ENCODE measurements at regions not wholly inside any gene's neighbourhood (a gene's known extent, or its start where the extent isn't known, plus 50 kb on each side); places are given as distances from the start of the nearest gene placed in this dataset.

- Histone ChIP-seq H3K9me3 (ENCODE audit: control insufficient read depth, insufficient read depth, low read length) (no peaks in the 10 kb centered on the region), H3K27me3 (ENCODE audit: control insufficient read depth, insufficient read depth, low read length) (no peaks in the 10 kb centered on the region), H3K36me3 (ENCODE audit: control insufficient read depth, insufficient read depth, low read length) (no peaks in the 10 kb centered on the region), H3K4me1 (ENCODE audit: control insufficient read depth, insufficient read depth, low read length) (no peaks in the 10 kb centered on the region; the same call in 1 of the 2 replicates), H3K4me3 (ENCODE audit: low read length) (no peak overlapping the region), H3K27ac (ENCODE audit: low read length) (no peak overlapping the region)
- no peak for DNase-seq (ENCODE audit: low read depth, low spot score)
- no CpG with 5 or more reads among the region's 6 CpGs for WGBS (ENCODE audit: insufficient coverage, insufficient read length)
These were observed 286.7 kb upstream of the FZD8 start for GRCh38 chr10:35928748-35929147.

GRCh38 chr10:35927990-35928488, 285.9 kb upstream of the FZD8 start:
- no peaks in the 10 kb centered on the region; the same call in 1 of the 2 replicates for H3K4me1 ChIP-seq (ENCODE audit: control insufficient read depth, insufficient read depth, low read length)
- H3K27me3 ChIP-seq (ENCODE audit: control insufficient read depth, insufficient read depth, low read length): no peaks in the 10 kb centered on the region
- no peaks in the 10 kb centered on the region for H3K36me3 ChIP-seq (ENCODE audit: control insufficient read depth, insufficient read depth, low read length)
- no peak overlapping the region for H3K27ac ChIP-seq (ENCODE audit: low read length)
- no peak for DNase-seq (ENCODE audit: low read depth, low spot score)
- no peaks in the 10 kb centered on the region for H3K9me3 ChIP-seq (ENCODE audit: control insufficient read depth, insufficient read depth, low read length)
- H3K4me3 ChIP-seq (ENCODE audit: low read length): no peak overlapping the region
- no CpG with 5 or more reads among the region's 9 CpGs for WGBS (ENCODE audit: insufficient coverage, insufficient read length)

- Histone ChIP-seq H3K27me3 (ENCODE audit: control insufficient read depth, insufficient read depth, low read length) (no peaks in the 10 kb centered on the region), H3K27ac (ENCODE audit: low read length) (no peak overlapping the region), H3K4me1 (ENCODE audit: control insufficient read depth, insufficient read depth, low read length) (no peaks in the 10 kb centered on the region; the same call in 1 of the 2 replicates), H3K36me3 (ENCODE audit: control insufficient read depth, insufficient read depth, low read length) (no peaks in the 10 kb centered on the region), H3K4me3 (ENCODE audit: low read length) (no peak overlapping the region), H3K9me3 (ENCODE audit: control insufficient read depth, insufficient read depth, low read length) (no peaks in the 10 kb centered on the region)
- DNase-seq (ENCODE audit: low read depth, low spot score): no peak
- no CpG with 5 or more reads among the region's 7 CpGs for WGBS (ENCODE audit: insufficient coverage, insufficient read length)
These were observed 285.2 kb upstream of the FZD8 start for GRCh38 chr10:35927341-35927740.

GRCh38 chr10:35926846-35927245, 284.8 kb upstream of the FZD8 start:
- Histone ChIP-seq H3K27me3 (ENCODE audit: control insufficient read depth, insufficient read depth, low read length) (no peaks in the 10 kb centered on the region), H3K27ac (ENCODE audit: low read length) (no peak overlapping the region), H3K9me3 (ENCODE audit: control insufficient read depth, insufficient read depth, low read length) (no peaks in the 10 kb centered on the region), H3K4me3 (ENCODE audit: low read length) (no peak overlapping the region), H3K36me3 (ENCODE audit: control insufficient read depth, insufficient read depth, low read length) (no peaks in the 10 kb centered on the region), H3K4me1 (ENCODE audit: control insufficient read depth, insufficient read depth, low read length) (no peaks in the 10 kb centered on the region; the same call in 1 of the 2 replicates)
- no CpG with 5 or more reads among the region's 1 CpG for WGBS (ENCODE audit: insufficient coverage, insufficient read length)
- no peak for DNase-seq (ENCODE audit: low read depth, low spot score)

- Histone ChIP-seq H3K4me3 (ENCODE audit: low read length) (no peak overlapping the region), H3K27me3 (ENCODE audit: control insufficient read depth, insufficient read depth, low read length) (no peaks in the 10 kb centered on the region), H3K4me1 (ENCODE audit: control insufficient read depth, insufficient read depth, low read length) (no peaks in the 10 kb centered on the region; the same call in 1 of the 2 replicates), H3K36me3 (ENCODE audit: control insufficient read depth, insufficient read depth, low read length) (no peaks in the 10 kb centered on the region), H3K9me3 (ENCODE audit: control insufficient read depth, insufficient read depth, low read length) (no peaks in the 10 kb centered on the region), H3K27ac (ENCODE audit: low read length) (no peak overlapping the region)
- DNase-seq (ENCODE audit: low read depth, low spot score): no peak
- WGBS (ENCODE audit: insufficient coverage, insufficient read length): no CpG with 5 or more reads among the region's 1 CpG
These were observed 283.4 kb upstream of the FZD8 start for GRCh38 chr10:35925493-35925892.

- Histone ChIP-seq H3K27ac (ENCODE audit: low read length) (no peak overlapping the region), H3K27me3 (ENCODE audit: control insufficient read depth, insufficient read depth, low read length) (no peaks in the 10 kb centered on the region), H3K4me3 (ENCODE audit: low read length) (no peak overlapping the region), H3K9me3 (ENCODE audit: control insufficient read depth, insufficient read depth, low read length) (no peaks in the 10 kb centered on the region), H3K36me3 (ENCODE audit: control insufficient read depth, insufficient read depth, low read length) (no peaks in the 10 kb centered on the region), H3K4me1 (ENCODE audit: control insufficient read depth, insufficient read depth, low read length) (no peaks in the 10 kb centered on the region; the same call in 1 of the 2 replicates)
- no peak for DNase-seq (ENCODE audit: low read depth, low spot score)
- WGBS (ENCODE audit: insufficient coverage, insufficient read length): no CpG with 5 or more reads among the region's 1 CpG
These were observed 282.7 kb upstream of the FZD8 start for GRCh38 chr10:35924759-35925158.

GRCh38 chr10:35922876-35923600, 280.9 kb upstream of the FZD8 start:
- no peaks in the 10 kb centered on the region for H3K36me3 ChIP-seq (ENCODE audit: control insufficient read depth, insufficient read depth, low read length)
- WGBS (ENCODE audit: insufficient coverage, insufficient read length): no CpG with 5 or more reads among the region's 4 CpGs
- no peak overlapping the region for H3K4me3 ChIP-seq (ENCODE audit: low read length)
- H3K4me1 ChIP-seq (ENCODE audit: control insufficient read depth, insufficient read depth, low read length): no peaks in the 10 kb centered on the region; the same call in 1 of the 2 replicates
- no peaks in the 10 kb centered on the region for H3K27me3 ChIP-seq (ENCODE audit: control insufficient read depth, insufficient read depth, low read length)
- H3K27ac ChIP-seq (ENCODE audit: low read length): no peak overlapping the region
- DNase-seq (ENCODE audit: low read depth, low spot score): no peak
- H3K9me3 ChIP-seq (ENCODE audit: control insufficient read depth, insufficient read depth, low read length): no peaks in the 10 kb centered on the region

GRCh38 chr10:35921866-35922350, 279.8 kb upstream of the FZD8 start:
- Histone ChIP-seq H3K36me3 (ENCODE audit: control insufficient read depth, insufficient read depth, low read length) (no peaks in the 10 kb centered on the region), H3K27me3 (ENCODE audit: control insufficient read depth, insufficient read depth, low read length) (no peaks in the 10 kb centered on the region), H3K9me3 (ENCODE audit: control insufficient read depth, insufficient read depth, low read length) (no peaks in the 10 kb centered on the region), H3K27ac (ENCODE audit: low read length) (no peak overlapping the region), H3K4me3 (ENCODE audit: low read length) (no peak overlapping the region), H3K4me1 (ENCODE audit: control insufficient read depth, insufficient read depth, low read length) (no peaks in the 10 kb centered on the region; the same call in 1 of the 2 replicates)
- no CpG with 5 or more reads among the region's 13 CpGs for WGBS (ENCODE audit: insufficient coverage, insufficient read length)
- DNase-seq (ENCODE audit: low read depth, low spot score): no peak

GRCh38 chr10:35916791-35917190, 274.7 kb upstream of the FZD8 start:
- no peaks in the 10 kb centered on the region for H3K9me3 ChIP-seq (ENCODE audit: control insufficient read depth, insufficient read depth, low read length)
- no peak for DNase-seq (ENCODE audit: low read depth, low spot score)
- no peak overlapping the region for H3K27ac ChIP-seq (ENCODE audit: low read length)
- no peaks in the 10 kb centered on the region for H3K4me1 ChIP-seq (ENCODE audit: control insufficient read depth, insufficient read depth, low read length)
- no CpG with 5 or more reads among the region's 4 CpGs for WGBS (ENCODE audit: insufficient coverage, insufficient read length)
- no peaks in the 10 kb centered on the region for H3K27me3 ChIP-seq (ENCODE audit: control insufficient read depth, insufficient read depth, low read length)
- H3K36me3 ChIP-seq (ENCODE audit: control insufficient read depth, insufficient read depth, low read length): no peaks in the 10 kb centered on the region
- no peak overlapping the region for H3K4me3 ChIP-seq (ENCODE audit: low read length)

GRCh38 chr10:35913628-35914027, 271.5 kb upstream of the FZD8 start:
- Histone ChIP-seq H3K27ac (ENCODE audit: low read length) (no peak overlapping the region), H3K36me3 (ENCODE audit: control insufficient read depth, insufficient read depth, low read length) (no peaks in the 10 kb centered on the region), H3K9me3 (ENCODE audit: control insufficient read depth, insufficient read depth, low read length) (no peaks in the 10 kb centered on the region), H3K27me3 (ENCODE audit: control insufficient read depth, insufficient read depth, low read length) (no peaks in the 10 kb centered on the region), H3K4me1 (ENCODE audit: control insufficient read depth, insufficient read depth, low read length) (no peaks in the 10 kb centered on the region), H3K4me3 (ENCODE audit: low read length) (no peak overlapping the region)
- WGBS (ENCODE audit: insufficient coverage, insufficient read length): no CpG with 5 or more reads among the region's 1 CpG
- no peak for DNase-seq (ENCODE audit: low read depth, low spot score)

All from iPS DF 6.9 (cell line).